Endodermal cell (in vitro differentiated cells): ENCODE measurements at regions not wholly inside any gene's neighbourhood (a gene's known extent, or its start where the extent isn't known, plus 50 kb on each side); places are given as distances from the start of the nearest gene placed in this dataset.

Source experiments
- DNase-seq: peaks from one replicate; pipeline ENCODE4 v3.0.0-alpha.2; 2017
- H3K27ac ChIP-seq: 2 replicates; pipeline ENCODE4 v1.5.1; 2013; ENCODE audit warnings: mild to moderate bottlenecking, low read depth, low read length, moderate library complexity
- H3K27me3 ChIP-seq: 2 replicates; pipeline ENCODE4 v1.6.1; 2013; ENCODE audit warnings: mild to moderate bottlenecking, low read length, moderate library complexity; ENCODE audit not compliant: insufficient read depth, control insufficient read depth, poor library complexity, severe bottlenecking
- H3K36me3 ChIP-seq: 2 replicates; pipeline ENCODE4 v1.7.0; 2013; ENCODE audit warnings: mild to moderate bottlenecking, low read length, moderate library complexity; ENCODE audit not compliant: control insufficient read depth, insufficient read depth
- H3K4me1 ChIP-seq: one replicate; pipeline ENCODE4 v1.7.0; 2013; ENCODE audit warnings: low read length; ENCODE audit not compliant: control insufficient read depth, insufficient read depth
- H3K4me3 ChIP-seq: 2 replicates; pipeline ENCODE4 v1.5.1; 2013; ENCODE audit warnings: mild to moderate bottlenecking, low read length, moderate library complexity
- H3K9ac ChIP-seq: 2 replicates; pipeline ENCODE4 v1.6.1; 2013; ENCODE audit warnings: mild to moderate bottlenecking, low read length, moderate library complexity; ENCODE audit not compliant: poor library complexity, severe bottlenecking; ENCODE audit errors: extremely low read depth
- H3K9me3 ChIP-seq: 2 replicates; pipeline ENCODE4 v1.6.1; 2013; ENCODE audit warnings: mild to moderate bottlenecking, low read length, moderate library complexity; ENCODE audit not compliant: control insufficient read depth
- H3K27ac Mint-ChIP-seq: 2 replicates; pipeline ENCODE4 v1.8.0; 2020; ENCODE audit warnings: mixed read lengths
- H3K27me3 Mint-ChIP-seq: 2 replicates; pipeline ENCODE4 v1.8.0; 2021; ENCODE audit warnings: mild to moderate bottlenecking, mixed read lengths; ENCODE audit not compliant: insufficient read depth
- H3K36me3 Mint-ChIP-seq: 2 replicates; pipeline ENCODE4 v1.8.0; 2020; ENCODE audit warnings: low read depth, mixed read lengths
- H3K4me1 Mint-ChIP-seq: 2 replicates; pipeline ENCODE4 v1.8.0; 2020; ENCODE audit warnings: mixed read lengths
- H3K4me3 Mint-ChIP-seq: 2 replicates; pipeline ENCODE4 v1.8.0; 2020; ENCODE audit warnings: mild to moderate bottlenecking, moderate library complexity, mixed read lengths
- H3K9me3 Mint-ChIP-seq: 2 replicates; pipeline ENCODE4 v1.8.0; 2020; ENCODE audit warnings: mild to moderate bottlenecking, mixed read lengths
- WGBS, 2 experiments: methylation state at CpG; one replicate each; pipeline versions ENCODE4 v1.1.5 to v1.1.7; 2013; ENCODE audit warnings: missing lambda C conversion rate in 2 of 2, mixed read lengths in 1 of 2; ENCODE audit not compliant: insufficient coverage in 1 of 2, insufficient read length in 1 of 2; 5-methylcytosine and 5-hydroxymethylcytosine counted together
- TF ChIP-seq, protein P1 (sequence below): fragments of 200-600 bp; sonication (generic); conservative IDR thresholded peaks from 2 replicates; pipeline ENCODE4 v1.5.0; 2021; ENCODE audit warnings: antibody characterized with exemption, mild to moderate bottlenecking

DNA sequence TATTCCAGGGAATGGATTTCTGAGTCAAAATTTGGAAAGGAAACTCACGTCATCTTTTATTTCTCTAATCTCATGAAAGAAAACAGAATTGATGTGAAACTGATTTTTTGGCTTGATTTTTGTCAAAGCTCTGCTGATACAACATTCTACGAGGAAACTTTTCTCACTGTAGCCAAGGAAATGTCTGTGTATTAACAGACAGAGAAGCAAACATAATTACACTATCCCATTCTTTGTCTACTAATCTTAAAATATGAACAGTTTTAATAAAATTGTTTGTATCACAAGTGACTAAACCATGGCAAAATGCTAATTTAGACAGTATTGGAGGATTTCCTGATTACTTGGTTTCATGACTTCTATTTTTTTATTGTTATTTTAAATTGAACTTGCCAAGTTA is 1437.0 kb downstream of the OTOL1 start:
- H3K27ac Mint-ChIP-seq, result no peak overlapping the region

DNA sequence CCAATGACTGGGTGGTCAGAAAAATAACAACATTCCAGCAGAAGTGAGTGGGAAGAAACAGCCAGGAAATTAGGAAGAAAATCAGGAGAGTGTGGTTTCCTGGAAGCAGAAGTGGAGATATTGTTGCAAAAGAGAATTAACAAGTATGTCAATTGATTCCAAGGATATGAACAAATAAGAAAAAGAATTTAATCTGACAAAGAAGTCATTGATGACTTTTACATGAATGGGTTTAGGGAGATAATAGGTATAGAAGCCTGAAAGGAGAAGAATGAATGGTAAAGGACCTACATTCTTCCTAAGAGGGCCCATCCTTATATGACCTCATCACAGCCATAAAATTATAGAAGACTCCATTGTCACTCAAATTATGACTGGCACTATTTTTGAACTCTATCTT is 1440.1 kb downstream of the OTOL1 start:
- H3K9me3 ChIP-seq, result no peaks in the 10 kb centered on the region
- H3K9ac ChIP-seq, result no peak overlapping the region
- H3K27ac ChIP-seq, result no peak overlapping the region
- Mint-ChIP-seq H3K9me3 (peaks cover 2% of the 10 kb centered on the region), H3K36me3 (peaks cover 7% of the 10 kb centered on the region), H3K27me3 (no peaks in the 10 kb centered on the region), H3K4me1 (peaks cover 18% of the 10 kb centered on the region), H3K27ac (no peak overlapping the region), H3K4me3 (no peak overlapping the region)
- H3K27me3 ChIP-seq, result no peaks in the 10 kb centered on the region
- TF ChIP-seq, protein P1, sequence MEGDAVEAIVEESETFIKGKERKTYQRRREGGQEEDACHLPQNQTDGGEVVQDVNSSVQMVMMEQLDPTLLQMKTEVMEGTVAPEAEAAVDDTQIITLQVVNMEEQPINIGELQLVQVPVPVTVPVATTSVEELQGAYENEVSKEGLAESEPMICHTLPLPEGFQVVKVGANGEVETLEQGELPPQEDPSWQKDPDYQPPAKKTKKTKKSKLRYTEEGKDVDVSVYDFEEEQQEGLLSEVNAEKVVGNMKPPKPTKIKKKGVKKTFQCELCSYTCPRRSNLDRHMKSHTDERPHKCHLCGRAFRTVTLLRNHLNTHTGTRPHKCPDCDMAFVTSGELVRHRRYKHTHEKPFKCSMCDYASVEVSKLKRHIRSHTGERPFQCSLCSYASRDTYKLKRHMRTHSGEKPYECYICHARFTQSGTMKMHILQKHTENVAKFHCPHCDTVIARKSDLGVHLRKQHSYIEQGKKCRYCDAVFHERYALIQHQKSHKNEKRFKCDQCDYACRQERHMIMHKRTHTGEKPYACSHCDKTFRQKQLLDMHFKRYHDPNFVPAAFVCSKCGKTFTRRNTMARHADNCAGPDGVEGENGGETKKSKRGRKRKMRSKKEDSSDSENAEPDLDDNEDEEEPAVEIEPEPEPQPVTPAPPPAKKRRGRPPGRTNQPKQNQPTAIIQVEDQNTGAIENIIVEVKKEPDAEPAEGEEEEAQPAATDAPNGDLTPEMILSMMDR, result no peak
- no peaks in the 10 kb centered on the region for H3K4me1 ChIP-seq
- H3K36me3 ChIP-seq, result no peaks in the 10 kb centered on the region
- no peak overlapping the region for H3K4me3 ChIP-seq
- no peak for DNase-seq

More for the DNA sequence above, 1437.0 kb downstream of the OTOL1 start:
- Histone ChIP-seq H3K9me3 (no peaks in the 10 kb centered on the region), H3K27me3 (no peaks in the 10 kb centered on the region), H3K4me1 (no peaks in the 10 kb centered on the region), H3K4me3 (no peak overlapping the region), H3K9ac (no peak overlapping the region), H3K36me3 (no peaks in the 10 kb centered on the region), H3K27ac (no peak overlapping the region)
- no peak for DNase-seq
- 83 to 100% methylated on average over 1 to 2 of the region's 2 CpGs for WGBS, 2 experiments
- Mint-ChIP-seq H3K9me3 (no peaks in the 10 kb centered on the region), H3K36me3 (peaks cover 4% of the 10 kb centered on the region), H3K27me3 (no peaks in the 10 kb centered on the region), H3K4me1 (peaks cover 16% of the 10 kb centered on the region), H3K4me3 (no peak overlapping the region)
- TF ChIP-seq, protein P1, result no peak

DNA sequence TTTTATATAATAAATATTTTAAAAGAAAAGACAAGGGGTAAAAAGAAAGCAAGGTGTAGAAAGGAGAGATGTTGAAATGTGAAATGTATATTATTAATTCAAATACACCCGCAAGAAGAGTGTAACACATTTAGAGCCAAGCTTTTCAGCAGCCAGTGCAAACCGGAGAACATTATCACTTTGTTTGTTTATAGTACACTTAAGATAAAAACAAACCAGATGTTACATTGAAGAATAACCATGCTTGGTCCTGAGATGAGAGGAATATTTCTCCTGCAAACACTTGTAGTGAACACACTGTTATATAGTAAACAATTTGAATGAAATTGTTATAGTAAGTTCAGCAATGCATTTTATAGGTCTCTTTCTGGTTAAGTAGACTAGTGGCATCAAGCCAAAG is 1441.5 kb downstream of the OTOL1 start:
- Histone ChIP-seq H3K27ac (no peak overlapping the region), H3K4me3 (no peak overlapping the region), H3K9me3 (peaks cover 4% of the 10 kb centered on the region), H3K27me3 (no peaks in the 10 kb centered on the region), H3K9ac (no peak overlapping the region), H3K36me3 (no peaks in the 10 kb centered on the region), H3K4me1 (no peaks in the 10 kb centered on the region)
- TF ChIP-seq, protein P1, result no peak
- DNase-seq, result no peak
- Mint-ChIP-seq H3K27me3 (no peaks in the 10 kb centered on the region), H3K4me1 (peaks cover 18% of the 10 kb centered on the region), H3K27ac (no peak overlapping the region), H3K9me3 (peaks cover 2% of the 10 kb centered on the region), H3K4me3 (no peak overlapping the region), H3K36me3 (peaks cover 7% of the 10 kb centered on the region)
- WGBS, 2 experiments, result 93% methylated on average over 2 of the region's 2 CpGs; no CpG with 5 or more reads in 1 of the 2 experiments
